SK-N-MC (cell line): ENCODE measurements at regions not wholly inside any gene's neighbourhood (a gene's known extent, or its start where the extent isn't known, plus 50 kb on each side); places are given as distances from the start of the nearest gene placed in this dataset.

Experiments used
- EZH2 ChIP-seq: fragments of 200-600 bp; sonication (generic); IDR thresholded peaks from one replicate; pipeline ENCODE4 v1.6.1; 2017; ENCODE audit warnings: antibody characterized with exemption
- POLR2AphosphoS5 ChIP-seq: IDR thresholded peaks from 2 replicates; pipeline ENCODE4 v1.6.1; 2012; ENCODE audit warnings: mild to moderate bottlenecking, low read depth, low read length, borderline replicate concordance

DNA sequence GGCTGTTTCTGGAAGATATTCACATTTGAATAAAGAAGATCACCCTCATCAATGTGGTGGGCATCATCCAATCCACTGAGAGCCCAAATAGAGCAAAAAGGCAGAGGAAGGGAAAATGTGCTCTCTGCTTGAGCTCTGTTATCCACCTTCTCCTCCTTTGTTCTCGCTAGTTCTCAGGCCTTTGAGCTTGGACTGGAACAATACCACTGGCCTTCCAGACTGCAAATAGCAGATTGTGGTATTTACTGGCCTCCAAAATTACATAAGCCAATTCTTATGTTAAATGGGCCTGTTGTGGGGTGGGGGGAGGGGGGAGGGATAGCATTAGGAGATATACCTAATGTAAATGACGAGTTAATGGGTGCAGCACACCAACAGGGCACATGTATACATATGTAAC is 219.3 kb downstream of the C1orf94 start:
- TF ChIP-seq EZH2: no peak
- TF ChIP-seq POLR2AphosphoS5: no peak
